ENCODE measurements at regions not wholly inside any gene's neighbourhood (a gene's known extent, or its start where the extent isn't known, plus 50 kb on each side); places are given as distances from the start of the nearest gene placed in this dataset.

DNA sequence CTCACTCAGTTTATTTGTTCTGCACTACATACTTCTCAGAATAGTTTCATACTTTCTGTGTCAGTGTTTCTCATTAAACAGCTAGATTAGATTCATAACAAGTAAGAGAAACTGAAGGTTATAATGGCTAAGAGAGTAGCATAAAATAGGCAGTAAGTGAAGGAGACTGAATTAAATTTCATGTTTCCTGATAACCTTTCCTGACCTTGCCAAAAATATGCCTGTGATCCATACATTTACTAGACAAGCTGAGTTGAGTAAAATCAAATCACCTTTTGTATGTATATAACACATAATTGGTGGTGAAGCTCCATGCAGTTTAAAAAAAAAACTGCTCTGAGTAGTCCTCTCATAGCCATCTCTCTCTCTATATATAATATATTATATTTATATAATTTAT, 545.3 kb upstream of the PCDH20 start:
- no peaks in the 10 kb centered on the region for H3K27me3 ChIP-seq (ENCODE audit: insufficient read depth, low read length)
- no peak overlapping the region for H3K18ac ChIP-seq (ENCODE audit: insufficient read length, low read depth, low read length)
- H3K23ac ChIP-seq (ENCODE audit: insufficient read length, low read depth, low read length), result no peak overlapping the region
- H3K79me2 ChIP-seq (ENCODE audit: insufficient read depth, low read length), result no peaks in the 10 kb centered on the region
- no peak overlapping the region for H2BK12ac ChIP-seq (ENCODE audit: insufficient read length, low read depth, low read length)
- no peak overlapping the region for H3K27ac Mint-ChIP-seq
- H4K91ac ChIP-seq (ENCODE audit: insufficient read length, low read depth, low read length), result no peak overlapping the region
- no peaks in the 10 kb centered on the region for H3K4me1 ChIP-seq (ENCODE audit: insufficient read depth, low read length)
- H2AK5ac ChIP-seq (ENCODE audit: insufficient read length, low read length), result no peak overlapping the region
- H3K23me2 ChIP-seq (ENCODE audit: insufficient read length, low read depth, low read length, poor library complexity, severe bottlenecking), result no peaks in the 10 kb centered on the region
- no peak overlapping the region for H3K4me2 ChIP-seq (ENCODE audit: insufficient read depth, insufficient read length, low read length)
- no peaks in the 10 kb centered on the region for H3K79me1 ChIP-seq (ENCODE audit: insufficient read depth, low read depth, low read length, poor library complexity, severe bottlenecking)
- no peak overlapping the region for H3K9ac ChIP-seq (ENCODE audit: extremely low read depth, insufficient read length, low read length)
- H3K4me3 Mint-ChIP-seq, result no peak overlapping the region
- no peaks in the 10 kb centered on the region for H3K9me3 ChIP-seq (ENCODE audit: control insufficient read depth, low read depth, low read length)
- no peak overlapping the region for H3K27ac ChIP-seq (ENCODE audit: insufficient read length, low read depth, low read length)
- H2BK5ac ChIP-seq (ENCODE audit: insufficient read length, low read length), result no peak overlapping the region
- H2AFZ ChIP-seq (ENCODE audit: low read length), result no peak overlapping the region
- H2BK120ac ChIP-seq (ENCODE audit: low read depth, low read length, poor library complexity, severe bottlenecking), result no peak overlapping the region
- H2BK20ac ChIP-seq (ENCODE audit: low read depth, low read length, poor library complexity, severe bottlenecking), result no peak overlapping the region
- no peaks in the 10 kb centered on the region for H3K27me3 Mint-ChIP-seq (ENCODE audit: low read depth)
- H3K14ac ChIP-seq (ENCODE audit: insufficient read depth, low read length), result no peak overlapping the region
- H3K4ac ChIP-seq (ENCODE audit: low read depth, low read length), result no peak overlapping the region
- H4K5ac ChIP-seq (ENCODE audit: insufficient read length, low read depth, low read length), result no peak overlapping the region
- H3T11ph ChIP-seq (ENCODE audit: low read length), result no peak overlapping the region
- no peak for DNase-seq
- no peaks in the 10 kb centered on the region for H4K20me1 ChIP-seq (ENCODE audit: control insufficient read depth, insufficient read depth, insufficient read length)
- H3K56ac ChIP-seq (ENCODE audit: insufficient read length, low read depth, low read length), result no peak overlapping the region
- H3K4me1 Mint-ChIP-seq, result no peaks in the 10 kb centered on the region
- no peak for TF ChIP-seq CTCF (conservative IDR thresholded peaks at IDR 0.05)
- H3K36me3 Mint-ChIP-seq (ENCODE audit: insufficient read depth in 1 of 3, low read depth in 3 of 3), result no peaks in the 10 kb centered on the region
- H3K9me3 Mint-ChIP-seq, result no peaks in the 10 kb centered on the region
- no peak overlapping the region for H4K8ac ChIP-seq (replicated peaks; ENCODE audit: insufficient read length, low read depth, low read length)
- no peak overlapping the region for H2BK15ac ChIP-seq (ENCODE audit: low read depth, low read length)
